PC-9 (cell line): ENCODE measurements at regions not wholly inside any gene's neighbourhood (a gene's known extent, or its start where the extent isn't known, plus 50 kb on each side); places are given as distances from the start of the nearest gene placed in this dataset.

Experiments used
- BruUV-seq: library from RNA; stranded (reverse); fragments of 400-500 nt; replicated peaks from 2 replicates; lab custom pipeline; 2021; lab: Mats Ljungman, UMichigan
- CTCF ChIA-PET: fragments of 300-600 bp; sonication (Branson Sonifier 250); formaldehyde crosslinking; loops from one replicate; lab custom pipeline; 2022; ENCODE audit warnings: antibody characterized with exemption; lab: Charles Lee
- POLR2A ChIA-PET: fragments of 300-600 bp; sonication (Branson Sonifier 250); formaldehyde crosslinking; loops from one replicate; lab custom pipeline; 2022; ENCODE audit warnings: antibody characterized with exemption; ENCODE audit not compliant: unreplicated experiment; lab: Charles Lee
- DNase-seq, 2 experiments: peaks; one replicate each; pipeline versions ENCODE4 v3.0.0 to v3.0.0-alpha.2; 2015 to 2022; ENCODE audit warnings: mixed read lengths in 1 of 2
- H2AFZ ChIP-seq: fragments of 200-600 bp; sonication (generic); 2 replicates; pipeline ENCODE4 v1.8.1; 2017; ENCODE audit warnings: antibody characterized with exemption
- H3F3A ChIP-seq: fragments of 200-600 bp; sonication (generic); 2 replicates; pipeline ENCODE4 v1.8.1; 2017; ENCODE audit warnings: antibody characterized with exemption, mild to moderate bottlenecking, low read depth; ENCODE audit not compliant: insufficient read depth
- H3K27ac ChIP-seq: fragments of 200-600 bp; sonication (generic); 2 replicates; pipeline ENCODE4 v1.6.1; 2016; ENCODE audit warnings: mixed run types
- H3K27me3 ChIP-seq: fragments of 200-600 bp; sonication (generic); 2 replicates; pipeline ENCODE4 v1.6.1; 2016; ENCODE audit warnings: low read depth, mixed run types; ENCODE audit not compliant: insufficient read depth
- H3K36me3 ChIP-seq: fragments of 200-600 bp; sonication (generic); 2 replicates; pipeline ENCODE4 v1.6.1; 2016; ENCODE audit warnings: low read depth, mixed run types
- H3K4me1 ChIP-seq: fragments of 200-600 bp; sonication (generic); replicated peaks from 2 replicates; pipeline ENCODE4 v1.6.1; 2016; ENCODE audit warnings: mixed run types; ENCODE audit not compliant: insufficient read depth
- H3K4me2 ChIP-seq: fragments of 200-600 bp; sonication (generic); 2 replicates; pipeline ENCODE4 v1.6.1; 2017; ENCODE audit warnings: mixed run types
- H3K4me3 ChIP-seq: fragments of 200-600 bp; sonication (generic); 2 replicates; pipeline ENCODE4 v1.6.1; 2016; ENCODE audit warnings: mixed run types
- H3K79me2 ChIP-seq: fragments of 200-600 bp; sonication (generic); 2 replicates; pipeline ENCODE4 v1.6.1; 2017; ENCODE audit warnings: low read depth, mixed run types
- H3K9me2 ChIP-seq: fragments of 200-600 bp; sonication (generic); 2 replicates; pipeline ENCODE4 v1.8.1; 2017; ENCODE audit warnings: mild to moderate bottlenecking; ENCODE audit not compliant: insufficient read depth
- H3K9me3 ChIP-seq: fragments of 200-600 bp; sonication (generic); 2 replicates; pipeline ENCODE4 v1.8.1; 2016; ENCODE audit warnings: low read depth; ENCODE audit not compliant: insufficient read depth
- H4K20me1 ChIP-seq: fragments of 200-600 bp; sonication (generic); 2 replicates; pipeline ENCODE4 v1.8.1; 2017; ENCODE audit not compliant: insufficient read depth
- CTCF ChIP-seq: fragments of 200-600 bp; sonication (generic); conservative IDR thresholded peaks from 2 replicates; pipeline ENCODE4 v1.6.1; 2017; ENCODE audit warnings: mixed run types, antibody characterized with exemption, mild to moderate bottlenecking, moderate library complexity
- EZH2 ChIP-seq: fragments of 200-600 bp; sonication (generic); IDR thresholded peaks from 2 replicates; pipeline ENCODE4 v1.8.0; 2017; ENCODE audit warnings: antibody characterized with exemption, low read depth
- intact Hi-C: fragments of 100-400 bp; cut with micrococcal nuclease; formaldehyde crosslinking; loops from one replicate; pipeline ENCODE4 v1.10.0; 2022; ENCODE audit not compliant: unreplicated experiment

GRCh38 chr15:46901001-46901400 is 816.3 kb upstream of the SEMA6D start:
- ChIA-PET POLR2A (no interaction called here), CTCF (no interaction called here)
- Histone ChIP-seq H3K4me3 (no peak overlapping the region), H3K79me2 (no peaks in the 10 kb centered on the region), H3K4me2 (no peak overlapping the region), H2AFZ (no peak overlapping the region), H3K4me1 (no peaks in the 10 kb centered on the region), H3K27me3 (no peaks in the 10 kb centered on the region), H3K9me3 (no peaks in the 10 kb centered on the region), H3K36me3 (no peaks in the 10 kb centered on the region), H3K9me2 (no peaks in the 10 kb centered on the region), H4K20me1 (no peaks in the 10 kb centered on the region), H3F3A (no peaks in the 10 kb centered on the region), H3K27ac (no peak overlapping the region)
- TF ChIP-seq EZH2 (no peak), CTCF (no peak)
- no TSS peak for BruUV-seq
- DNase-seq: no peak
- intact Hi-C loops: no loop called here

DNA sequence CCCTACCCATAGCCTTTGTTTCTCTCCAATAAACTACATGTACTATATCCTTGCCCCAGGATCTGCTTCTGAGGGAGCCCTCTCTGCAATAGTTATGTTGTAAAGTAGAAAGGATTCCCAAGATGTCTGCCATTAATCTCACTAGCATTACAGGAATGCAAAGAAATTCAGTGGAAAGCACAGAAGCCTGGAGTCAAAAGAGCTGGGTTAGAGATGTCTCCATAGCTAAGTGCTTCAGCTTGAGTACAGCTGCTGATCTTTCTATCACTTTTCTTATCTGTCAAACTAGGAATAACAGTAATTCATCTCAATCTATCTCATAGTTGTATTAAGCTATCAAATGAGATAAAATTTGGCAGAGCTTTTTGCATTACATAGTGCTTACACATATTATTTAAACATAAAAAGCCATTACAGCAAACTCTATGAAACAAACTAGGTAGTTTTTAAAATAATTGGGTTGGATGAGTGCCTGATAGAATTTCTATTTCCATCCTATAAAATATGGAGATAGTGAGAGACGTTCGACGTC is 799.5 kb upstream of the SEMA6D start:
- Histone ChIP-seq H3K9me2 (no peaks in the 10 kb centered on the region), H3K4me3 (no peak overlapping the region), H3F3A (no peaks in the 10 kb centered on the region), H3K27ac (no peak overlapping the region), H3K9me3 (no peaks in the 10 kb centered on the region), H3K36me3 (no peaks in the 10 kb centered on the region), H4K20me1 (no peaks in the 10 kb centered on the region), H2AFZ (no peak overlapping the region), H3K4me1 (no peaks in the 10 kb centered on the region), H3K79me2 (no peaks in the 10 kb centered on the region), H3K4me2 (no peak overlapping the region), H3K27me3 (peaks cover 6% of the 10 kb centered on the region; the same call in 1 of the 2 replicates)
- intact Hi-C loops: no loop called here
- ChIA-PET POLR2A (no interaction called here), CTCF (no interaction called here)
- DNase-seq: no peak
- TF ChIP-seq EZH2 (no peak), CTCF (no peak)
- BruUV-seq: no TSS peak

DNA sequence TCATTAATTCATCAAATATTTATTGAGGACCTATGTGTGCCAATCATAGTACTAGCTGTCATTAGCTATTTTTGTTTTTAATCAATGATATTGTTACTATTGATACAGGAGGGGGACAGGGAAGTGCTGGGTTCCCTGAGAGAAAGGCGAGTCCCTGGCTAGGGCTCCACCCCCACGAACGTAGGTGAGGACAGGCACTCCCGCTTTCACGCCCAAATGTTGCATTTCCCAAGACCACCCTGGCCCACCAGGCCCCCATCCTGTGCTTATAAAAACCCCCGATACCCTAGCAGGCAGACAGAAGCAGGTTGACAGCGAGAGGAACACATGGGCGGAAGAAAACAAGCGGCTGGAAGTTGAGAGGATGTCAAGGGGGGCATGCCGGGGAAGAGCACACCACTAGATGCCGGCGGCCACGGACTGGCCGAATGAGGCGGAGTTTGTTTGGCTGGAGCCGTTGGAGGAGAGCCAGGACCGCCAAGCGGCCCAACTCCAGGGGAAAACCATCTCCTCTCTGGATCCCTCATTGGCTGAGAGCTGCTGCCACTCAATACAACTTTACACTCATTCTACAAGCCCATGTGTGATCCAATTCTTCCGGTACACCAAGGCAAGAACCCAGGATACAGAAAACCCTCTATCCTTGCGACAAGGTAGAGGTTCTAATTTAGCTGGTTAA is 798.7 kb upstream of the SEMA6D start:
- Histone ChIP-seq H3K36me3 (no peaks in the 10 kb centered on the region), H3K27ac (no peak overlapping the region), H2AFZ (no peak overlapping the region), H3K4me3 (no peak overlapping the region), H3K27me3 (peaks cover 8% of the 10 kb centered on the region; the same call in 1 of the 2 replicates), H3K79me2 (no peaks in the 10 kb centered on the region), H3K4me2 (no peak overlapping the region), H3K4me1 (no peaks in the 10 kb centered on the region), H3F3A (no peaks in the 10 kb centered on the region), H4K20me1 (no peaks in the 10 kb centered on the region), H3K9me3 (no peaks in the 10 kb centered on the region), H3K9me2 (no peaks in the 10 kb centered on the region)
- ChIA-PET POLR2A (no interaction called here), CTCF (no interaction called here)
- intact Hi-C loops: no loop called here
- DNase-seq: no peak
- no TSS peak for BruUV-seq
- no peak for TF ChIP-seq EZH2
- TF ChIP-seq CTCF: no peak
